GM12892 (cell line): ENCODE measurements at regions not wholly inside any gene's neighbourhood (a gene's known extent, or its start where the extent isn't known, plus 50 kb on each side); places are given as distances from the start of the nearest gene placed in this dataset.

Experiments
- DNase-seq: peaks from one replicate; pipeline ENCODE4 v3.0.0; 2011; ENCODE audit not compliant: insufficient read length
- FAIRE-seq: peaks from 2 replicates; lab custom pipeline; 2011; peaks lifted over from hg19 to GRCh38; lab: Jason Lieb, UNC
- POLR2A ChIP-seq: IDR thresholded peaks from 2 replicates; pipeline ENCODE4 v1.6.1; 2011; ENCODE audit warnings: low read depth, low read length, control low read depth
- POLR2AphosphoS5 ChIP-seq: IDR thresholded peaks from 2 replicates; pipeline ENCODE4 v1.6.1; 2011; ENCODE audit warnings: low read depth, low read length, control low read depth
- TAF1 ChIP-seq: IDR thresholded peaks from 2 replicates; pipeline ENCODE4 v1.6.1; 2011; ENCODE audit warnings: low read depth, mild to moderate bottlenecking, control low read depth, low read length, borderline replicate concordance

DNA sequence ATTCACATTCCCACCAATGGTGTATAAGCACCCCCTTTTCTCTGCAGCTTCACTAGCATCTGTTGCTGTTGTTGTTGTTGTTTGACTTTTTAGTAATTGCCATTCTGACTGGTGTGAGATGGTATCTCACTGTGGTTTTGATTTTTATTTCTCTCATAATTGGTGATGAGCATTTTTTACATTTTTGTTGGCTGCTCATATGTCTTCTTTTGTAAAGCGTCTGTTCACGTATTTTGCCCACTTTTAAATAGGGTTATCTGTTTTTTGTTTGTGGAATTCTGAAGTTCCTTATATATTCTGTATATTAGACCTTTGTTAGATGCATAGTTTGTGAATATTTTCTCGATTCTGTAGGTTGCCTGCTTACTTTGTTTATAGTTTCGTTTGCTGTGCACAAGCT lies 278.4 kb upstream of the TNP1 start:
- FAIRE-seq (no peak), DNase-seq (no peak)
- TF ChIP-seq POLR2AphosphoS5: no peak
- no peak for TF ChIP-seq TAF1
- TF ChIP-seq POLR2A: no peak

DNA sequence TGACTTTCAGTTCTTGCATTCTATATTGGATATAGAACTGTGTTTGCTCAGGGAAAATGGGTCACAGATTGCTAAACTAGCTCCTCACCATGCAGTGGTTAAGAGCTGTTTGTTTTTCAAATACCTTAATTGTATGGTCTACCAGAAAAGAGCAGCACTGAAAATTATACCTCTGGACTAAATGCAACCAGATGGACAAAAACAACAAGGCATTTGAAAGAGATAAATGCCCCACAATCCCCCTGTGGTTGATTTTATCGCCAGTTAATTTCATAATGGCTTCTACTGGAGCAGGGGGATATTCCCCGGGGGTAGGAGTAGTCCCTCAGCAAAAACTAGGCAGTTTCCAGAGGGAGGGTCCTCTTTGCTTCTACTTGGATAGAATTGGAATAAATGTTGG lies 267.9 kb upstream of the TNP1 start:
- DNase-seq: no peak
- FAIRE-seq: no peak
- no peak for TF ChIP-seq POLR2A
- TF ChIP-seq TAF1: no peak
- no peak for TF ChIP-seq POLR2AphosphoS5

DNA sequence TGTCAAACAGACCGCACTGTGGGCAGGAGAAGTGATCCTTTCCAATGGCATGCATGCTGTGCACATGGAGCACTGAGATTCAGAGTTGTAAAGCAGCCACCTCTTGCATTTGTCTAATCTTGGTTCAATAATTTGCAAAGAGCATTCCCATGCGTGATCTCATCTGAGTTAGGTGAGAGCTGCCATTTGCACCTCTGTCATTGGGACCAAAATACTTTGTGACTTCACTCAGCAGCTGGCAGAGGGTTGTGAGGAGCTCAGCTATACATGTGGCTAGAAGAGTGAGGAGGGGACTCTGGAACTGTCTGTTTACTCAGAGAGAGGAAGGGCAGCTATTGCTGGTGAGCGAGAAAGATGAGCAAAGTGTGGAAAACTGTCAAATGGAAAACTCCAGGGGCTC lies 265.1 kb upstream of the TNP1 start:
- TF ChIP-seq TAF1: no peak
- TF ChIP-seq POLR2A: no peak
- TF ChIP-seq POLR2AphosphoS5: no peak
- no peak for FAIRE-seq
- DNase-seq: no peak

DNA sequence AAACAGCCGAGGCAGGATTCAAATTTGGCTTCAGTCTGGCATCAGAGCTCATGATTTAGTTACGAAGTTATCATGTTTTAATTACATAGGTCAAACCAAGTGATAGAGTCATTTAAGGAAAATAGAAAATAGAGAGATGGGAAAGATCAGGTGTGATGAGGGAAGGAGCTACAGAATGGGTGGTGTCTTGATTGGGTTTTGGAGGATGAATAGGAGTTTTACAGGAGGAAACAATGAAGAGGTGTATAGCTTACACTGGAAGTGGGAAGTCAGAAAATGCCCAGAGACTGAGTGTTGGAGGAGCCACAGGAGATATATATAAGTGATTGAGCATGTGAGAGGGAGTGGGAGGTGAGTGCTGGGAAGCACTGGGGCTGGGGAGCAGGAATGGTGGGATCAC lies 264.2 kb upstream of the TNP1 start:
- FAIRE-seq: no peak
- TF ChIP-seq POLR2AphosphoS5: no peak
- no peak for TF ChIP-seq POLR2A
- no peak for TF ChIP-seq TAF1
- DNase-seq: no peak

DNA sequence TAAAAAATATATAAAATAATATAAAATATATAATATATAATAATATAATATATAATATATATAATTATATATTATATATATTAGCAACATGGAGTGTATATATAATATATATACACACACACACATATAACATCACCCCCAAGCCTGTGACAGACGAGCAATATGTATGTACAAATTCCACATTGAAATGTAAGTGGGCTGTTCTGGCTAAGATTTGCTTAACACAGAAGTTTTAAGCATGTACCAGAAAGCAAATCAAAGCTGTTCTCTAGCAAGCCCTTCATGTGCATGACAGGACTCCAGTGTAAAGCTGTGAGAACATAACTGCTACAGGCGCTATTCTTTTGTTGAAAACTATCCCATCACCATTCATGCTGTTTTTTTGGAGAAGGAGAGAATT lies 261.7 kb upstream of the TNP1 start:
- TF ChIP-seq POLR2AphosphoS5 (no peak), TAF1 (no peak), POLR2A (no peak)
- FAIRE-seq (no peak), DNase-seq (no peak)

DNA sequence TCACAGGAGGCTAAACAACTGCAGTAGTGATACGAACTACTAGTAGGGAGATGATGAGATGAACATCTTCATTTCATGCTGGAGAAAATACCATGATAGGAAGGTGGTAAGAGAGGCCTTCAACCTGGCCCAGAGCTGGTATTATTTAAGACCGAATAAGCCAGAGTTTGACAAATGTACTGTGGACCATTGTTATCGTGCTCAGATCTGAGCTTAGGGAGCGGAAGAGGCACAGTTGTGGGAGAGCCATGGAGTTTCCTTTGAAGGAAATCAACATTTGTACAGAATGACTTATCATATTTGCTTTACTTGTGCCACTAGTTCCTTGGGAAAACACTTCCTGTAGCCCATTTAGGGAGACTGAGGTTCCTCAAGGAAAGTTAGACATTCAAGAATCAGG lies 260.6 kb upstream of the TNP1 start:
- FAIRE-seq: no peak
- DNase-seq: no peak
- TF ChIP-seq POLR2AphosphoS5 (no peak), POLR2A (no peak), TAF1 (no peak)

DNA sequence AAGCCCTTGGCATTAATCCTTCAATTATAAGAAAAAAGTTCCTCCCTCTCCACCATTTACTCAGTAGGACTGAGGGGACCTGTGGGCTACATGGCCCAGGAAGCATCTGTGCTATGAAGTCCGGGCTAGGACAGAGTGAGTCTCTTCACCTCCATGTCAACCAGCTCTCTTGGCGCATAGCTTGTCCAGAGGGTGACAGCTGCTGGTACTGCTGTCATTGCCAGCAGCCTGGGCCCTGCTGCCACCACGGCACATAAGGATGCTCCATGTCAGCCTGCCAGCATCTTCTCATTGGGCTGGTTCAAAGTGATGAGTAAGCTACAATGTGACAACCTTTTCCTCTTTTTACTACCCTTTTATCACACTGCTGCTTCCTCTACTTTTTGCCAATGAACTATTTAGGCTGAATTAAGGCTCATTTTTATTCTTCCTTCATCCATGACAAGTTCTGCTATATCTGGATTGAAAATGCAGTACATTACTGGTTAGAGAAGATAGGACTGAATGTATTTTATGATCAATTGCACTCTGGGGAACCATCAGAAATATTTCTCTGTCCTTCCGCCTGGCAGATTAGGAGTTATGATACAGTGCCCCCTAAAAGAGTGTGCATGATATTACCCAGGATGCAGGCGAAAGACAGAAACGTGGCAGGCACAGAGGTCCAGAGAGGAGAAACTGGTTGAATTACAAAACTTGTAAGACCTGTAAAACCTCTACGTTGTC lies 258.9 kb upstream of the TNP1 start:
- no peak for TF ChIP-seq TAF1
- FAIRE-seq (no peak), DNase-seq (no peak)

DNA sequence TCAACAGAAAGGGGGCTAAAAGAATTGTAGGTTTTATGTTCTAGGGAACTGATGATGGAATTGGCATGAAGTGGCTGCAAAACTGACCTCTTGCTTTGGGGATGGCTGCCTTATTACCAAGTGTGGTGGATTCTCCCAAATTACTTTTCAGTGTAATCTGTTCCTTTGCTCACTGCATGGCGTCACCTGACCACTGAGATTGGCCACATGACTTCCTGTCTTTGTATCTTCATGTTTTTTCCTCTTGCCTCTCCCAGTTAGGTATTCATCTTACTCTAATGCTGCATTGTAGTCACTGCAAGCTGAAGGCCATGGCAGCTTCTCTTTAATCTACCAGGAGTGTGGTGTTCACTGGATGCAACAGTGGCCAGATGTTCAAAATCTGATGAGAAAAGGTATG lies 257.7 kb upstream of the TNP1 start:
- no peak for TF ChIP-seq POLR2A
- TF ChIP-seq POLR2AphosphoS5: no peak
- no peak for TF ChIP-seq TAF1
- DNase-seq: no peak
- no peak for FAIRE-seq

DNA sequence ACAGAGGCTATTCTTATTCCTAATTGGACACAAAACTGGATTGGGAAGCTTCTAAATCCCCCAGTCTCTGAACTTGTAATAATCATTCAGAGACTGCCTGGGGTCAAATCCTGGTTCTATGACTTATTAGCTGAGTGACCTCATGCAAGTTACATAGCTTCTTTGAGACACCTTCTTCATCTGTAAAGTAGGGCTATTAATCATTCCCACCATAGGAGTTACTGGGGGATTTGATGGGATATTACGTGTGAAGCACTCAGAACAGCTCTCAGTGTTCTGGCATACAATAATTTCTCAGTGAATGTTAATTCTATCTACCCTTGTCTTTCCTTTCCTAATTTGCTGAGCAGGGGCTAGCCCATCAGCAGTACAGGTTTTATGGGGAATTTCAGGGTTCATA lies 256.7 kb upstream of the TNP1 start:
- FAIRE-seq (no peak), DNase-seq (no peak)
- TF ChIP-seq POLR2AphosphoS5: no peak
- TF ChIP-seq POLR2A: no peak
- TF ChIP-seq TAF1: no peak

DNA sequence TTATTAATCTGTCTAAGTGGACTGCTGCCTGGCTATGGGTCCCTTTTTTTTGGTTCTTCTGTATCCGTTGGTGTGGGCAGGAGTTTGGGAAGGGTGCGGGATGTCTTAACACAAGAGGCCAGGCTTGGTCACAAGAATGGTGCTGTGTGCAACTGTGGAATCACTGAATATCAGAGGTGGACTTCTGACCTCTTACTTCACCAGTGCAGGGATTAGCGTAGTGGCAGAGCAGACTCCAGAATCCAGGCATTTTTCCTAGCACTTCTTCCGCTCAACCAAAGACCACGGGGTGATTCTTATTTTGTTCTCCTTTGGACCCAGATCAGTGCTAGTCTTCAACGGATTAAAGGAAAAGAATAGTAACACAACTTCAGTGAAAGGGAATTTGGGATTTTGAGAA lies 254.3 kb upstream of the TNP1 start:
- TF ChIP-seq POLR2A (no peak), TAF1 (no peak), POLR2AphosphoS5 (no peak)
- no peak for FAIRE-seq

DNA sequence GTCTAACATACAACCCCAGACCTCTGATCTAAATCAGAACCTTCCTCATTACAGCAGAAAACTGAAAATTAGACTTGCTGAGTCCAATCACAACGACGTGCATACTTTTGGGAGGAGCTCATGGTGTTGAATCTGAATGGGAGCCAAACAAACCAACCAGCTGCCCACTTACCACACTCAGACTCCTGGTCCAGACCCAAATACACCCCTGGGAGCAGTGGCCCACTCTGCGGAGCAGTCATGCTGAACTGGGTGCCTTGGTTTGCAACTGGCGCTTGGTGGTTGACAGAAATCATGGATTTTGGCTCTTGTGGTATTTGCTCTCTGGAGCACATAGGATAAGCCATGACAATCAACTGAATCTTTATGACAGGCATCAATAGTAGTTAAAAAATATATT lies 253.6 kb upstream of the TNP1 start:
- no peak for DNase-seq
- no peak for TF ChIP-seq TAF1
- TF ChIP-seq POLR2A: no peak
- TF ChIP-seq POLR2AphosphoS5: no peak
- no peak for FAIRE-seq

More for the DNA sequence above, 254.3 kb upstream of the TNP1 start:
- DNase-seq: no peak

DNA sequence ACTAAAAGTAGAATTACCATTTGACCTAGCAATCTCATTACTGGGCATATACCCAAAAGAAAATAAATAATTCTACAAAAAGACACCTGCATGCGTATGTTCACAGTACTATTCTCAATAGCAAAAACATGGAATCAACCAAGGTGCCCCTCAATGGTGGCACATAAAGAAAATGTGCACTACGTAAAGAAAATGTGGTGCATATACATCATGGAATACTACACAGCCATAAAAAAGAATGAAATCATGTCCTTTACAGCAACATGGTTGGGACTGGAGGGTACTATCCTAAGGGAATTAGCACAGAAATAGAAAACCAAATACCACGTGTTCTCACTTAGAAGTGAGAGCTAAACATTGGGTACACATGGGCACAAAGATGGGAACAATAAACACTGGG lies 250.7 kb upstream of the TNP1 start:
- FAIRE-seq: no peak
- DNase-seq: no peak
- TF ChIP-seq TAF1 (no peak), POLR2A (no peak), POLR2AphosphoS5 (no peak)

DNA sequence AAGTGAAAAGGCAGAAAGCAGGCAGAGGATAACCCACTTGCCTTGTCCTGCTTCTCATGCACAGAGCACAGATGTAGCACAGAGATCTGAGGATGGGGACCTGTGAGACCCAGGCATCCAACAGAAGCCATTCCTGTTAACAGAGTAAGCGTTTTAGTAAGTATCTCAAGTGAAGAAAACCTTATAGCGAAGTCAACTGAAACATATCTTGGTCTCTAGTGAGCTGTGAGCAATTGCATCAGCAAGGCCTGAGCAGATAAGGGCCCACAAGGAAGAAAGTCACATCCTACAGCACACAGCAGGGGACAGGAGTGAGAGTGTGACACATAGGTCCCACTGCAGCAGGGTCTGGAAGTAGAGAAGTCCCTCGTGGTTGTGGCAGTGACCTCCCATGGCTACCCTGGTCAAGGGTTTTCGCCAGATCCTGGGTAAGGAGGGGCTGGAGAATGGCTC lies 248.7 kb upstream of the TNP1 start:
- FAIRE-seq: no peak
- TF ChIP-seq POLR2AphosphoS5 (no peak), POLR2A (no peak), TAF1 (no peak)

More for the DNA sequence above, 248.7 kb upstream of the TNP1 start:
- no peak for DNase-seq
